Muscle layer of duodenum (tissue), 2 donors: ENCODE measurements at regions not wholly inside any gene's neighbourhood (a gene's known extent, or its start where the extent isn't known, plus 50 kb on each side); places are given as distances from the start of the nearest gene placed in this dataset.
"Not testable (repeated sequence)": the region's sequence is repeated elsewhere in the genome, so short reads cannot be mapped to it uniquely, and the experiment has no call there.

Source experiments
- H3K27ac ChIP-seq: one replicate; pipeline ENCODE4 v1.7.0; 2013; ENCODE audit warnings: mild to moderate bottlenecking, low read length
- H3K27me3 ChIP-seq: one replicate; pipeline ENCODE4 v1.7.0; 2013; ENCODE audit warnings: low read depth, mild to moderate bottlenecking, control low read depth, low read length
- H3K36me3 ChIP-seq, 2 donors: one replicate each; pipeline ENCODE4 v1.7.0; 2013; ENCODE audit warnings: low read length in 2 of 2, control low read depth in 1 of 2, mild to moderate bottlenecking in 1 of 2; ENCODE audit not compliant: insufficient read depth in 2 of 2, control insufficient read depth in 1 of 2
- H3K4me1 ChIP-seq, 2 donors: one replicate each; pipeline ENCODE4 v1.7.0; 2013; ENCODE audit warnings: low read length in 2 of 2, mild to moderate bottlenecking in 2 of 2, control low read depth in 1 of 2, moderate library complexity in 1 of 2; ENCODE audit not compliant: insufficient read depth in 2 of 2, control insufficient read depth in 1 of 2
- H3K4me3 ChIP-seq, 2 donors: one replicate each; pipeline ENCODE4 v1.7.0; 2013; ENCODE audit warnings: low read length in 2 of 2, low read depth in 1 of 2, mild to moderate bottlenecking in 1 of 2
- H3K9me3 ChIP-seq, 2 donors: one replicate each; pipeline ENCODE4 v1.7.0; 2013; ENCODE audit warnings: low read length in 2 of 2, control low read depth in 1 of 2, mild to moderate bottlenecking in 1 of 2; ENCODE audit not compliant: control insufficient read depth in 1 of 2
- donor health status: healthy.

DNA sequence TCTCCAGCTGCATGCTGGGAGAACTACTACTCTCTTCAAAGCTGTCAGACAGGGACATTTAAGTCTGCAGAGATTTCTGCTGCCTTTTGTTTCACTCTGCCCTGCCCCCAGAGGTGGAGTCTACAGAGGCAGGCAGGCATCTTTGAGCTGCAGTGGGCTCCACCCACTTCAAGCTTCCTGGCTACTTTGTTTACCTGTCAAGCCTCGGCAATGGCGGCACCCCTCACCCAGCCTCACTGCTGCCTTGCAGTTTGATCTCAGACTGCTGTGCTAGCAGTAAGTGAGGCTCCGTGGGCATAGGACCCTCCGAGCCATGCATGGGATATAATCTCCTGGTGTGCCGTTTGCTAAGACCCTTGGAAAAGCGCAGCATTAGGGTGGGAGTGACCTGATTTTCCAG lies 61.7 kb downstream of the DMRTA1 start:
- not testable (repeated sequence) for H3K9me3 ChIP-seq, H3K36me3 ChIP-seq, H3K27ac ChIP-seq, H3K4me1 ChIP-seq, H3K4me3 ChIP-seq, H3K27me3 ChIP-seq

DNA sequence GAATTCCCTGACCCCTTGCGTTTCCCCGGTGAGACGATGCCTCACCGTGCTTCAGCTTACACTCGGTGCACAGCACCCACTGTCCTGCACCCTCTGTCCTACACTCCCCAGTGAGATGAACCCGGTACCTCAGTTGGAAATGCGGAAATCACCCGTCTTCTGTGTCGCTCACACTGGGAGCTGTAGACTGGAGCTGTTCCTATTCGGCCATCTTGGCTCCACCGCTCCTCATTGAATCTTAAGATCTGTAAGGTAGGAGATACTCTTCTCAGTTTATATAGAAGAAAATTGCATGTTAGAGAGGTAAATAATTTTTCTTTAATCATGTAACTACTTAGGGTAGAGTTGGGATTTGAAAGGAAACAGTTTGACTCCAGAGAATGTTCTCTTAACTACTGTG lies 62.2 kb downstream of the DMRTA1 start:
- H3K4me3 ChIP-seq: no peak overlapping the region
- H3K27me3 ChIP-seq: no peaks in the 10 kb centered on the region
- no peaks in the 10 kb centered on the region for H3K36me3 ChIP-seq
- H3K27ac ChIP-seq: no peak overlapping the region
- H3K4me1 ChIP-seq: no peaks in the 10 kb centered on the region
- no peaks in the 10 kb centered on the region for H3K9me3 ChIP-seq

DNA sequence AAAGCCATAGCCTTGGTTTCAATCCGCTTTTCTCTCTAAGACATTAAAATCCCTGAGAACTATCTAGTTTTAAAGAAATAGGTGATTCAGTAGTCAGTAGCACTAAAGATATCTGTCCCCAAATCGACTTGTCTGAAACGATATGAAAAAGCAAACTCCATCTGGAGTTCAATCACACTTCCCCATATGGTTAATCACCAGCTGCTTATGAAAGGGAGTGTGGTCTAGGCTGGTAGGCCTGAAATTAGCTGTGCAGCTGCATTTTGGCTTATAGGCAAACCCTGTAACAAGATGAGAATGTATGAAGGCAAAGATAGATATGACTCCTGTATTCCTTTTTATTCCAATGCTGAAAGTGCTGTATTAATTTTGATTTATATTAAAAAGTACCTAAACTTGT lies 65.9 kb downstream of the DMRTA1 start:
- Histone ChIP-seq H3K27me3 (no peaks in the 10 kb centered on the region), H3K4me3 (no peak overlapping the region), H3K4me1 (no peaks in the 10 kb centered on the region), H3K27ac (no peak overlapping the region), H3K36me3 (no peaks in the 10 kb centered on the region), H3K9me3 (no peaks in the 10 kb centered on the region)

DNA sequence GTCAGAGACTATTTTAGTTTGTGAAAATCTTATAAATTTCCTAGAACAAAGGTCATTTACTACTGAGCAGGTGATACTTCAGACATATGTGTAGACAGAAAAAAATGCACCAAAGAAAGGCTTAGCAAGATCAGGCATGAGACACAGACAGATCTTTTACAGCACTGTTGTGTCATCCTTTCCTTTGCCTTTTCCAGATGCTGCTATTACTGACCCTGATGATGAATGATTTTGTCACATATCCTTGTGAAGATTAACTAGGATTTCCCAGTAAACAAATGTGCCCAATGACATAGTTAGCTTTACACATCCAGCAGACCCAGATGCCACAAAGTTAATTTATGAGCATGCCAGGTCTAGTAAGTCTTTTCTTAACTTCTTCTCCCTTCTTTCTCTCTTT lies 68.2 kb downstream of the DMRTA1 start:
- H3K27ac ChIP-seq: no peak overlapping the region
- no peak overlapping the region for H3K4me3 ChIP-seq
- H3K27me3 ChIP-seq: no peaks in the 10 kb centered on the region
- H3K36me3 ChIP-seq: no peaks in the 10 kb centered on the region
- H3K9me3 ChIP-seq: no peaks in the 10 kb centered on the region
- no peaks in the 10 kb centered on the region for H3K4me1 ChIP-seq

DNA sequence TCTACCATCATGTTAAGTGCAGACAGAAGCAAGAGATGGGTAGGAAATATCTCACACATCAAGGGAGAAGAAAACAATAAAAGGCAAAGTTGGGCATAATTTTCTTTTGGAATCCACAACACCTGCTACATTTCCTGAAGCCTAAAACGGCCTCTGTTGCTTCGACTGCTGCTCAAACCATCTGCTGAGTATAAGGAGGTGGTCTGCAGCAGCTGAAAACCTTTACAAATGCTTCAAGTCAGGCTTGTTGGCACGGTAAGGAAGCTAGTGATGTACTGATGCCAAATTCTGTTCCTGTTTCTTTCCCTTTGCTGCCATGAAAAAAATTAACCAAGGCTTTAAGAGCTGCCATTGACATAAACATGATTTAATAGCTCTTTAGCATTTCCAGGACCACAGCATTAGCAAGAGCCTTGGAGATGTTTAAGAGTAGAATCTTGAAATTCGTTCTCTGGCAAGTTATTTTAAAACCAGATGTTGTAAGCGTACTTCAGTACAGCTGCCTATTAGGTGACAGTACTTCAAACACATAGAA lies 75.6 kb downstream of the DMRTA1 start:
- Histone ChIP-seq H3K27me3 (no peaks in the 10 kb centered on the region), H3K9me3 (no peaks in the 10 kb centered on the region), H3K36me3 (no peaks in the 10 kb centered on the region), H3K27ac (no peak overlapping the region), H3K4me3 (no peak overlapping the region), H3K4me1 (no peaks in the 10 kb centered on the region)

DNA sequence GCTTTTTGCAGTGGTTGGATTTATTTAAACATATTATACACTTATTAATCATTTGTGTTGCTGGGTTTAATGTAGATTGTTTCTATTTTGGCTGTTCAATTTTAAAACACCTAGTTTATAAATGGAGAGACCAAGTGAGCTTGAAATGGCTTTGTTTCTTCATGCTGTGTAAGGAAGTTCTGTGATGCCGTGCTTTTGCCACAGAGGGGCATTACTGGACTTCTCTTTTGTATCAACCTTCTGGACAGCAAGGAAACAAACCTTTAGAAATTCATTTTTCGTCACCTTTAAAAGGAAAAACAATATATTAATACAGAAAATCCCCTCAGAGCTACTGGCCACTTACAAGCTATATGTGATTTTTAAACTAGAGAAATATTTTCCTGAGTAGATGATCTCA lies 81.9 kb downstream of the DMRTA1 start:
- Histone ChIP-seq H3K4me3 (no peak overlapping the region), H3K4me1 (no peaks in the 10 kb centered on the region), H3K9me3 (no peaks in the 10 kb centered on the region), H3K27ac (no peak overlapping the region), H3K36me3 (no peaks in the 10 kb centered on the region), H3K27me3 (no peaks in the 10 kb centered on the region)

DNA sequence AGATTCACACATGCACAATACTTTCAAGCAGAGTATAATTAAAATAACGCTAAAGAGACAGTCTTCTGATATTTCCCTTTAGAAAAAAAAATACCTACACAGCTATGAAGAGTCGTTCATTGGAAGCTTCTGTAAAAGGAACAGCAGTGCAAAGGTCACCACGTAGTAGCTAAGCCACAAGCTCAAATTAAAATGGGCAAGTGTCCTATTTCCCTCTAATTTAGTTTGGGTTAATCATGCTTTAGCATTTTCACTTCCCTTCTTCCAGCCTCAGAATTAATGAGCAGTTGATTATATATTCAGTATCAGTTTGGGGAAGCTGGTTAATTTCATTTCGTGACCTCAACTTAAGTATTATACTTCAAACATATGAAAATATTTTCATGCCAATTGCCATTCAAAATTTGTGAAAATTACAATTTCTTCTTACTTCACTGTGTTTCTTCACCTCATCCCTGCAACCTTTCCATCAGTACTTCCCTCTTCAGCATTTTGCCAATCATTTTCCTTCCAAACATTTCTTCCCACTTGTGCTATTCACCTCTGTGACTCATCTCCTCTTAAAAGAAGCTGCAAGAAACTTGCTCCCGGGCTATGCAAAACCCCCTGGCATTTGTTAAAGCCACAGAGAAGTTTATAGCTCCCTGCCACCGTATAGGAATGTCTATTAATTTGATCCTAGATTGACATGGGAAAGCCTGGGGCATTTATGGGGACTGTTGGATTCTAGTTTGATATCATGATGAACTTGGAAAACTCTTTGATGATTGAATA lies 83.0 kb downstream of the DMRTA1 start:
- no peaks in the 10 kb centered on the region for H3K36me3 ChIP-seq
- no peaks in the 10 kb centered on the region for H3K9me3 ChIP-seq
- H3K27me3 ChIP-seq: no peaks in the 10 kb centered on the region

DNA sequence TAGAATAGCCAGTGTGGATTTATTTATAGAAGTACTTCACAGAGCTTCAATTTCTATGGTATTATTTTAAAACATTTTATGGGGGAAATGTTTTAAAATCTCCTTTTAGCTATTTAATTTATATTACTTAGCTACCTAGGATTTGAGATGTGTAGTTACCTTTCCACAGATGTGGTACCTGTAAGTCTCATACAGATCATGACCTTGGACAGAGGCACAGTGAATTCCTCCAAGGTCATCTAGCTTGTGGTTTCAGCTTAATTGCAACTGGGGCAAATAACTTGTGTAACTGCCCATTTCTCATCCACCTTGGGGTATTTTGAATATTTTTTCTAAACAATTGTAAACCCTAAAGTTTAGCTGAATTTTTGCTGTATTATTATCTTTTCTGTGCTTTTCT lies 89.2 kb downstream of the DMRTA1 start:
- H3K36me3 ChIP-seq: no peaks in the 10 kb centered on the region

More for the DNA sequence above, 83.0 kb downstream of the DMRTA1 start:
- Histone ChIP-seq H3K4me3 (no peak overlapping the region), H3K4me1 (no peaks in the 10 kb centered on the region), H3K27ac (no peak overlapping the region)

DNA sequence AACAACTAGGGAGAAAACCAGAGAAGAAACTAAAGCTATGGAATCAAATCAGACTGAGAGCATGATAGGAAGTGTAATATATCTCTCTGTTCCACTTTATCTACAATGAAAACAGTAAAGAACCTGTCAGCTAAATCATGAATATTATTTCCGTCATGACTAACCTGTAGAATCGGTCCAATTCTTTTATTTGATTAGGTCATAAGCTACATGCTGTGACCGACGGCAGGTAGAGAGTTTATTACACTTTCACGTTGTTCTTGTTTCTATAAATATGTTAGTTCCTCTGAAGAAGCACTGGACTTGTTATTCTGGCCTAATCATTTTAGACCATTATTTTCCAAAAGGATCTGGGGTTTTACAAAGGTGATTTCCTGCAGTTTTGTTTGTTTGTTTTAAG lies 91.1 kb downstream of the DMRTA1 start:
- Histone ChIP-seq H3K27me3 (no peaks in the 10 kb centered on the region), H3K4me3 (no peak overlapping the region), H3K27ac (no peak overlapping the region), H3K9me3 (no peaks in the 10 kb centered on the region), H3K4me1 (no peaks in the 10 kb centered on the region), H3K36me3 (no peaks in the 10 kb centered on the region)

More for the DNA sequence above, 89.2 kb downstream of the DMRTA1 start:
- no peaks in the 10 kb centered on the region for H3K9me3 ChIP-seq
- H3K4me3 ChIP-seq: no peak overlapping the region
- no peaks in the 10 kb centered on the region for H3K4me1 ChIP-seq
- no peaks in the 10 kb centered on the region for H3K27me3 ChIP-seq
- no peak overlapping the region for H3K27ac ChIP-seq

DNA sequence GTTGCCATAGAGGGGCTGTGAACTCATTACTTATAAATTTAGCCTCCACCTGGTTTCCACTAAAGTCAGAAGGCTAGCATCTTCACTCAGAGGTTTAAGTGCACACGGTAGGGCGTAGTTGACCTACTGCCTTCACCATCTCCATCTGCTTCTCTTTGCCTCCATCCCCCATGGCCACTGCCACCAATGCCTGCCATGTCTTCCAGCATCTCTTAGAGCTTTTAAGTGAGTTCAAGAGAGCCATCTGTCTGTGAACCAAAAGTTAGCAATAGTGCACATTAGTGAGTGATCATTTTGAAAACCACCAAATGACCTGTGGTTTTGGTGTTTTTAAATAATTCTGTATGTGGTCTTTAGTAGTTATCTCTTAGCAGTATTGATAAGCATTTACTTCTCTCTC lies 102.0 kb downstream of the DMRTA1 start:
- H3K9me3 ChIP-seq: no peaks in the 10 kb centered on the region
- no peak overlapping the region for H3K27ac ChIP-seq
- no peaks in the 10 kb centered on the region for H3K36me3 ChIP-seq
- no peak overlapping the region for H3K4me3 ChIP-seq
- H3K4me1 ChIP-seq: no peaks in the 10 kb centered on the region
- H3K27me3 ChIP-seq: no peaks in the 10 kb centered on the region

DNA sequence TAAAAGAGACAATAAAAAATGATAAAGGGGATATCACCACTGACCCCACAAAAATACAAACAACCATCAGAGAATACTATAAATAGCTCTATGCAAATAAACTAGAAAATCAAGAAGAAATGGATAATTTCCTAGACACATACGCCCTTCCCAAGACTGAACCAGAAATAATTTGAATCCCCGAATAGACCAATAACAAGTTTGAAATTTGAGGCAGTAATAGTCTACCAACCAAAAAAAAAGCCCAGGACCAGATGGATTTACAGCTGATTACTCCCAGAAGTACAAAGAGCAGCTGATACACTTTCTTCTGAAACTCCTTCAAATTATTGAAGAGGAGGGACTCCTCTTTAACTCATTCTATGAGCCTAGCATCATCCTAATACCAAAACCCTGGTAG lies 128.1 kb downstream of the DMRTA1 start:
- H3K9me3 ChIP-seq: peaks cover 4 to 25% of the 10 kb centered on the region in 2 donors
- H3K4me1 ChIP-seq: no peaks in the 10 kb centered on the region
- no peak overlapping the region for H3K4me3 ChIP-seq
- no peak overlapping the region for H3K27ac ChIP-seq
- no peaks in the 10 kb centered on the region for H3K36me3 ChIP-seq
- no peaks in the 10 kb centered on the region for H3K27me3 ChIP-seq

DNA sequence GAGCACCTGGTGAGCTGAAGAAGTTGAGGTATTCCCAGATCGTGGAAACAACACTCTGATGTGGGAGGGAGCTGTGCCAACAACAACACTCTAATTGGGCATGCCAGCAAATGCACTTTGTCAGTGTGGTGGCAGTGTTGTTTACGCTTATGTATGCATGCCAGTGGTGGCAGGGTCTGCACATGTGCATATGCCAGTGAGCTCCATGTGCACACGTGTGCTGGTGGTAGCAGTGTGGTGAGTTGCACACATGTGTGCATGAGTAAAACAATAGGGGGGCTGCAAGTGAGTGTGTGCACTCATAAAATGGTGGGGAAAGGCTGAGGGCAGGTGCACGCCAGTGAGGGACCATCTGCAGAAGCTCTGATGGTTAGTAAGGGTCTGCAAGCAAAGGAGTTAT lies 134.2 kb downstream of the DMRTA1 start:
- peaks cover 0 to 13% of the 10 kb centered on the region in 2 donors for H3K9me3 ChIP-seq
- H3K36me3 ChIP-seq: no peaks in the 10 kb centered on the region
- no peak overlapping the region for H3K4me3 ChIP-seq
- H3K4me1 ChIP-seq: no peaks in the 10 kb centered on the region
- H3K27me3 ChIP-seq: no peaks in the 10 kb centered on the region
- H3K27ac ChIP-seq: no peak overlapping the region
